Erythroblast (primary cell): ENCODE measurements at regions not wholly inside any gene's neighbourhood (a gene's known extent, or its start where the extent isn't known, plus 50 kb on each side); places are given as distances from the start of the nearest gene placed in this dataset.

Experiments used
- DNase-seq, 2 experiments: peaks; one replicate each; lab custom pipeline; 2025; lab: John Stamatoyannopoulos, UW
- GATA1 ChIP-seq: IDR thresholded peaks from 2 replicates; pipeline ENCODE4 v1.6.1; 2011; ENCODE audit warnings: low read depth, mild to moderate bottlenecking, control low read depth, low read length, moderate library complexity
- POLR2A ChIP-seq: IDR thresholded peaks from 2 replicates; pipeline ENCODE4 v1.6.1; 2011; ENCODE audit warnings: mild to moderate bottlenecking, low read length

DNA sequence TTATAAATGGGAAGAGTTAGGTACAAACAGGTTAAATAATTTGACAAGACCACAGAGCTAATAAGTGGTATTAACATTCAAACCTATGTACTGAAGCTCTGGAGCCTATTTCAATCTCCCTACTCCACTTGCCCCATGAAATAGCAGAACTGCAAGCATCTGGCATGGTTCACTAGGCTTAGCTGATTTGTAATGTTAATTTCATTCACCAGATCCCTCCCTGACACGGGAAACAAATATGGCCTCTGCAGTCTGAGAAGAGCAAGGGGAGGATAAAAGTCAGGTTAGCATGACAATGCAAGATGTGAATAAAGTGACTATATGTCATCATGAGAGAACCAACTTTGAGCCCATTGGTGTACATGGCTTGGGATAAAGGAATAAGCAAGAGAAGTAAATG lies 428.8 kb downstream of the BRINP1 start:
- TF ChIP-seq GATA1 (no peak), POLR2A (no peak)
- DNase-seq = no peak

DNA sequence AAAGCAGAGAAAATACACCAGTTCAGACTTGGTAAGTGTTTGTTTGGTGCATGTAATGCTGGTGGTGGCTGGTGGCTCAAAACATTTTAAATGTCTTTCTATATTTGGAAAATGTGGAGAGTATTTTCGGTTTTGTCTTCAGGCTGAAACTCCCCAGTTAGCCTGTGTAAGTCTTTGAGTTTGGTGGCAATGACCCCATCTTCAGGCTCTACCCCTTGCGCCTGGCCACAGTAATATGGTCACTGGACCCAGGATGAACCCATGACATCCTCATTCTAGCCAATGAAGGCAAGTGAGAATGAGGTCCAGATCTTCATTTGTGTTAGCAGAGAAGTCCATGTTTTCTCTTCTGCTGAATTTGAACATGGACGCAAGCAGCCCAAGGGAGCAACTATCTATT lies 422.6 kb downstream of the BRINP1 start:
- TF ChIP-seq POLR2A (no peak), GATA1 (no peak)
- no peak for DNase-seq

DNA sequence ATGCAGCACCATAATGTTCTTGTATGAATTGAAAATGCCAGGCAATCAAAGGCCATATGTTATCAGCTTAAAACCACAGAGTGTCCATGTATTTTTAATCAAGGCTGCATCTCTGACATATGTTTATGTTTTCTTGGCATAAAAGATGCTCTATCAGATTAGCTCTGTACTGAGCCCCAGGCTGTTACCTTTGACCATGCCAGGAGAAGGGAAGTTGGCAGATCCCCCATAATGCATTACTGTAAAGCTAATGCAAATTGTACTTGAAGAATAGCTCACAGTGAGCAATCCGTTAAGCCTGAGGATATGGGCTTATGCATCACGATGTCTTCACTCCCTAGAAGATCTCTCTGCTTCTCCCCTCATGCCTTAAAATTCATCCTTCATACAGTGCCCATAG lies 414.4 kb downstream of the BRINP1 start:
- DNase-seq = no peak
- TF ChIP-seq POLR2A (no peak), GATA1 (no peak)

DNA sequence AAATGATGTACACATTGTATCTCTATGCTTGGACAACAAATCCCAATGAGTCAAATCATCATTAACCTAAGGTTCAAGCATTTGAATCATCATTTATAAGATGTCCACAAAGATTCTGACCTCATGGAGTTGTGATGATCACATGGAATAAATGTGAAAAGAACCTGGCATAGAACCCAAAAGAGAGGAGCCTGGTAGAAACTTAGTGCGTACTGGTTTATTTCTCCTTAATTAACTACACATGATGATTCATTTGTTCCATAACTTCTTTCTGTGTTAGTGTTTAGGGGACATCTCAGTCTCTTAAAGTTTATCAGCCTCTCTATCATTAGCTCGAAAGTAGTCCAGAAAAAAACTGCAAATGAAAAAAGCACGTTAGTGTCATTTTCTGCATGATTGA lies 411.6 kb downstream of the BRINP1 start:
- DNase-seq = no peak

DNA sequence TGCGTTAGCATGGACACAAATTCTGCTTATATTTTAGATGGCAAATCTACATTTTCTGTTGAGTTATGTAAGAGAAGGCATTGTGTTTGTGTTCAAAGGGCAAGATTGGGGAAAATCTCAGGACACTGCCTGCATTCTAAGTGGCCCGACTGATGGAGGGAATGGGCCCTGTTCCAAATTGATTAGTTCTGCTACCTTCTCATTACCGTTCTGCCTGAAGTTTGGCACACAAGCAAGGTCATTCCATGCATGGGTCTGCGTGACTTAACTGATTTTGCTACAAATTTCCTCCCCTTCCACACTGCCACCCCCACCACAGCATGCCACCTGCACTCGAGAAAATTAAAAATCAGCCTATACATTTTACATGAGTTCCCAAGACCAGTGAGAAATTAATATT lies 409.9 kb downstream of the BRINP1 start:
- TF ChIP-seq POLR2A (no peak), GATA1 (no peak)

More for the DNA sequence above, 411.6 kb downstream of the BRINP1 start:
- TF ChIP-seq POLR2A (no peak), GATA1 (no peak)

DNA sequence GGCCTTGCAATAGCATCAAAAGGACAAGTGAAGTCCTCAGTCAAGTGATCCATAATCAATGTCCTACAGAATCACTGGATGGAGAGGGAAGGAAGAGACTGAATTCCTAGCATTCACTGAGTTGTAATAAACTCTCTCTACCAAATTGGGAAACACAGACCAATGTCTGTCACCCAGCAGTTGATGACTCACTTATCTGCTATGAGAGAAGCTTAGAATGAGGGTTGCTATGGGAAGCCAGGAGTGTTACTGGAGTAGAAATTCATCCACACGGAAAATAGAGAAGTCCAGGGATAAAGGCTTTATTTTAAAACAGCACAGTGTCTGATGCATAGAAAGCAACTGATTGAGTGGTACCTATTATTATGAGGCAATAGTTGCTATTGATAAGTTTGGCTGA lies 407.4 kb downstream of the BRINP1 start:
- DNase-seq = no peak
- TF ChIP-seq POLR2A = no peak
- TF ChIP-seq GATA1 = no peak

More for the DNA sequence above, 409.9 kb downstream of the BRINP1 start:
- DNase-seq = no peak

DNA sequence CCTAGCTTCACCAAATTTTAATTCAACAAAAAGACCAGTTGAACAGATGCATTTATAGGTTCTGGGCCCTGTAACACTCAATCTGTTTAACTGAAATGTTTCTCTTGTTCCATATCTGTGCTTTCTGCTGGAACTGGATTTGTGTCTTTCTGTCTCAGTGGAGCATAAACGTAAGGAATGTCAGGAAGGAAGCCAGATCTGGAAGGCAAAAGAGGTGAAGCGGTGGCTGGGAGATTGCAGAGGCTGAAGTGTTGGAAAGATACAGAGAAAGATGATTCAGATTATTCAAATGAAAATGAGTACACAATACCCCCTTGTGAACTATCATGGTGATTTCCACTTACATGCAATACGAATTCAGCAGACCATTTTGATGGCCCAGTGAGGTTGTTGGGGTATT lies 406.8 kb downstream of the BRINP1 start:
- no peak for DNase-seq
- TF ChIP-seq GATA1 = no peak
- no peak for TF ChIP-seq POLR2A

DNA sequence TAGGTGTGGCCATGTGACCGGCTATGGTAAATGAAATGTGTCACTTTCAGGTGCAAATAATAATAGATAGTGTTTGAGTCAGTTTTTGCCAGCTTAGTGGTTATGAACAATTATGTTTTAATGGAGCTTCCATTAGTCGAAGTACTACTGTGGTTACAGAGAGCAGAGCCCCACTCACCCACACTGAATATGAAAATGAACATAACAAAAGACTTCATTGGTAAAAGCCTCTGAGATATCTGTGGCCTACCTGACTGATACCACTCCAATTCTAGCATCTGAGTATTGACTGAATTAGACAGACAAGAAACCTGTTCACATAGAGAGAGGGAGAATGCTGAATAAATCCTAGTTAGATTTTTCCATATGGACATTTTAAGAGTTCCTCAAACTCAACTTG lies 405.6 kb downstream of the BRINP1 start:
- TF ChIP-seq POLR2A (no peak), GATA1 (no peak)
- DNase-seq = no peak

DNA sequence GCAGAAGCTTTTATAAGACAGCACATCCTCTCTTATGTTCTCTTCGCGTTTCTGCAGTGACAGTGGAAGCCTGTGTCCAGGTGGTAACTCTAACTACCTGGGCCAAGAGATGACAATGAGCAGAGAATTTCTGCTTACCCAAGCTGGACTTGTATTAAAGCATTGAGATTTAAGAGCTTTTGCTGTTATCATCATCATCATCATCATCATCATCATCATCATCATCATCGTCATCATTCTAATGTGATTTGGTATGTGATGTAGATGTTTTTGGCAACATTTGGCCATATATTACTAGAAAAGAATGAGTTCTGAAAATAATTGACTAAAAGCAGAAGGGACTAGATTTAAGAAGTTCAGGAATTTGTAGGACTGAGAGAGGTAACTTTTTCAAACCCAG lies 401.3 kb downstream of the BRINP1 start:
- TF ChIP-seq GATA1 (no peak), POLR2A (no peak)
- DNase-seq = no peak

DNA sequence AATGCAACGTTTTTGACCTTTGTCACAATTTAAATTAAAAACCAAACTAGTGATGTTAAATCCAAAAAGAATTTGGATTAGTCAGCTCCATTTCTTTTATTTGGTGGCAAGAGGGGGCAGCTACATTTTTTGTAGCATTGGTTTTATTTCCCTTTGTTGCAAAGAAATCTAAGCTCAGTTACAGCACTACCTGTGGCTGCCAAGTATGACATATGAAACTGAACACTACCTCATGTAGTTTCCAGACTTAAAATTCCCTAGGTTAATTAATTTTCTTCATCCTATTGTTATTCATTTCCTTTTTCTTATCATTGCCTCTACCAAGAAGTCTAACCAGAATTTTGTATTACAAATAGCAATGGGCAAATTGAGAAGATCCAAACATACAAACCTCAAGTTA lies 393.5 kb downstream of the BRINP1 start:
- no peak for TF ChIP-seq POLR2A
- TF ChIP-seq GATA1 = no peak
- DNase-seq = no peak

DNA sequence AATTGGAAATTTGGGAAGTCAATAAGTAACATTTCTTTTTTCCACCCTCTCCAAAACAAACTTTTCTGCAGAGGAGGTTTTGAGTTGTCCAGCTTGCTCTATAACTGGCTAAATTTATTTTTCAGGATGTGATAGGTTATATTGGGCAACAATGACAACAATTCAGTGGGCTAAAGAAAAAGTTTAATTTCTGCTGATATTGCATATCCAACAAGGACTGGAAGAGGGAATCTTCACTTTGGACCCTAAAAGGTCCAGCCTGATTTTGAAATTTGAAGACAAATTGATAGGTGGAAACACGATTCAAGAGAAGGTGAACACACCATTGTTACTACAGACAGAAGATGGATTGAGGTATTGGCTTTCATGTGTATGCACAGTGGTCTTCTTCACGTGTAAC lies 393.1 kb downstream of the BRINP1 start:
- TF ChIP-seq POLR2A = no peak
- no peak for TF ChIP-seq GATA1
- DNase-seq = no peak

DNA sequence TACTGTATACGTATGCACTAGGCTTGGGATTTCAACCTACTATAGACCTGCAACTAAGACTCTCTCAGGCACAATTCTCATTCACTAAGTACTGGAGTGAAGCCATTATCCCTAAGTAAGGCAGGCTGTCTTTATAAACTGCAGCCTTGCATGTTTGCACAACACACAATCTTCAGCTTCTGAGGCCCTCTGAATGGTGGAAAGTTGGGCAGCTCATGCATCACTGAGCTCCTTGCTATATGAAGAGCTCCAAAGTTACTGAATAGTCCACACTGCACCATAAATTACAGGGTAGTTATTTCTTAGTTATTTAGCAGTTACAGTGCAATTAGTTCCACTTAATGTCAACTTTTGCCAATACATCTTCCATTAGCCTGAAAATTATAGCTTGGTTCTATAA lies 384.6 kb downstream of the BRINP1 start:
- DNase-seq = no peak
- no peak for TF ChIP-seq POLR2A
- no peak for TF ChIP-seq GATA1

DNA sequence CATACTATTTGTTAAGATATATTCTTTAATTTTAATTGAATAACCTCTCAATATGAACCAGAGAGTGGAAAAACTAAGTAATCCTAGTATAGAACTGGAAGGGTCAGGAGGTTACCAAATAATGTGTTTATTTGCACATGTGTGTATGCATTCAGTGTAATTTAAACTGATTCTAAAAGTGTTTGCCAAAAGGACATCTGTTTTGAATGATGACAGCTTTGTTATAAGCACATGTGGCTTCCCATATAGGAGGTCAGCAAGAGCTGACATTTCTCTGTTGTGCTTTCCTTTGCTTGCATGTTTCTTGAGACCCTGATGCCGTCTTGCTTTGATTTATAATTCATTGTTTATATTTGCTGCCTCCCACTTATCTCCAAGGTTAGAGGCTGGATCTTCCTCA lies 383.4 kb downstream of the BRINP1 start:
- TF ChIP-seq POLR2A (no peak), GATA1 (no peak)
- no peak for DNase-seq

DNA sequence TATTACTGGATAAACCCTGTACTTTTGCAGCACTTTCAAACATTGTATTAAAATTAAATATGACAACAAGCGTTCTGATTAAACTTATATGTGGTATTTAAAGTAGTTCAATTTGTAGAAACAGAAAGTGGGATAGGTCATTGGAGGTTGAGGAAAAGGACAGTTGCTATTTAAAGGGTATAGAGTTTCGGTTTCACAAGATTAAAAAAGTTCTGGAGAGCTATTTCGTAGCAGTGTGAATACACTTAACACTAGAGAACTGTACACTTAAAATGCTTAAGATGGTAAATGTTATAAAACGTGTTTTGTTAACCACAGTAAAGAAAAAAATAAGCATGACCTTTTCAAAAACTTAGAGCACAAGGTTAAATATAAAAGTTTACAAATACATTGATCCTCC lies 382.1 kb downstream of the BRINP1 start:
- DNase-seq = no peak
- TF ChIP-seq GATA1 (no peak), POLR2A (no peak)

DNA sequence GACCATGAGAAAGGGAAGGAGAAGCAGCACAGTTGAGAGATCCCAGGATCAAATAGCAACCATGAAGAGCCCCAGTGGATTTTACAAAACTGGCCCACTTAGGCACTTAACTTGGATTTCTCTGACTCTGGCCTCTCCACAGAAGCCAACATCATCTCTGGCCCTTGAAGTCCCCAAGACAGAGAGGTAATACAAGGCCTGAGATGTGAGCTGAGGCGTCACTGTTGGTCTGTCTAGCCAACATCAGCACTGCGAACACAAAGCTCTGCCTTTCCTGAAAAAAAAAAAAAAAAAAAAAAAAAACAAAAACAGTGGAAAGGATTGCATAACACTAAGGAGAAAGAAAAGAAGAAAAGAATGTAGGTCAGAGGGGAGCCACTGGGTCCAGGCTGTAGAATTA lies 378.3 kb downstream of the BRINP1 start:
- TF ChIP-seq GATA1 (no peak), POLR2A (no peak)

More for the DNA sequence above, 378.3 kb downstream of the BRINP1 start:
- no peak for DNase-seq
